Astrocyte (in vitro differentiated cells and primary cell): ENCODE measurements at regions not wholly inside any gene's neighbourhood (a gene's known extent, or its start where the extent isn't known, plus 50 kb on each side); places are given as distances from the start of the nearest gene placed in this dataset.
"Not testable (repeated sequence)": the region's sequence is repeated elsewhere in the genome, so short reads cannot be mapped to it uniquely, and the experiment has no call there.

Experiments
- CTCF ChIP-seq: IDR thresholded peaks from 2 replicates; pipeline ENCODE4 v1.5.1; 2011; ENCODE audit warnings: low read depth, mild to moderate bottlenecking, inconsistent platforms, low read length, moderate library complexity; ENCODE audit not compliant: insufficient read depth
- EZH2 ChIP-seq: IDR thresholded peaks from 2 replicates; pipeline ENCODE4 v1.6.1; 2012; ENCODE audit warnings: mild to moderate bottlenecking, low read length, inconsistent platforms; ENCODE audit not compliant: insufficient read depth

- TF ChIP-seq CTCF, EZH2: not testable (repeated sequence)
Observed at GRCh38 chr9:40906879-40907278, 221.6 kb downstream of the FOXD4L6 start.
